Transverse colon (tissue), 4 donors: ENCODE measurements at regions not wholly inside any gene's neighbourhood (a gene's known extent, or its start where the extent isn't known, plus 50 kb on each side); places are given as distances from the start of the nearest gene placed in this dataset.
A peak's percentile ranks its signal among the peaks of the same experiment; 100 is the strongest.
"Not testable (repeated sequence)": the region's sequence is repeated elsewhere in the genome, so short reads cannot be mapped to it uniquely, and the experiment has no call there.

Source experiments
- DNase-seq: peaks from one replicate; pipeline ENCODE4 v3.0.0-alpha.2; 2019
- H3K27ac ChIP-seq, 4 donors: fragments of 200-600 bp; sonication (generic); 2 replicates each; pipeline ENCODE4 v1.5.1; 2016 to 2018; ENCODE audit warnings: inconsistent platforms in 4 of 4
- H3K27me3 ChIP-seq: fragments of 200-600 bp; sonication (generic); 2 replicates; pipeline ENCODE4 v1.5.1; 2017; ENCODE audit warnings: inconsistent platforms
- H3K36me3 ChIP-seq, 4 donors: fragments of 200-600 bp; sonication (generic); 2 replicates each; pipeline ENCODE4 v1.5.1; 2017 to 2019; ENCODE audit warnings: inconsistent platforms in 4 of 4
- H3K4me1 ChIP-seq, 4 donors: fragments of 200-600 bp; sonication (generic); 2 replicates each; pipeline ENCODE4 v1.5.1; 2017 to 2020; ENCODE audit warnings: inconsistent platforms in 4 of 4
- H3K4me3 ChIP-seq, 4 donors: fragments of 200-600 bp; sonication (generic); 1 replicate in 1 of 4; 2 replicates in 3 of 4; pipeline versions ENCODE4 v1.5.1 to v1.6.1; 2017 to 2019; ENCODE audit warnings: inconsistent platforms in 4 of 4
- H3K9me3 ChIP-seq, 2 donors: fragments of 200-600 bp; sonication (generic); 2 replicates each; pipeline ENCODE4 v1.5.1; 2017 to 2019; ENCODE audit warnings: inconsistent platforms in 2 of 2
- CTCF ChIP-seq, 5 experiments: fragments of 200-600 bp in 3 of 5; fragments of 450-650 bp in 2 of 5; sonication (generic) in 3 of 5; IDR thresholded peaks; 1 replicate in 2 of 5; 2 replicates in 3 of 5; pipeline ENCODE4 v1.5.1; 2016 to 2017; ENCODE audit warnings: antibody characterized with exemption in 5 of 5, inconsistent platforms in 3 of 5, mild to moderate bottlenecking in 2 of 5, moderate library complexity in 1 of 5
- EP300 ChIP-seq: sonication (generic); formaldehyde crosslinking; IDR thresholded peaks from one replicate; pipeline ENCODE4 v1.6.1; 2017; ENCODE audit warnings: antibody characterized with exemption, low read depth
- POLR2A ChIP-seq: fragments of 450-650 bp; IDR thresholded peaks from one replicate; pipeline ENCODE4 v1.6.1; 2016; ENCODE audit warnings: antibody characterized with exemption, mild to moderate bottlenecking, moderate library complexity
- POLR2AphosphoS5 ChIP-seq, 3 donors: sonication (generic); formaldehyde crosslinking; IDR thresholded peaks; one replicate each; pipeline ENCODE4 v1.6.1; 2016; ENCODE audit warnings: antibody characterized with exemption in 3 of 3
- WGBS, 2 donors: methylation state at CpG; one replicate each; pipeline ENCODE4 v1.1.5; 2018; ENCODE audit warnings: low coverage in 1 of 2; 5-methylcytosine and 5-hydroxymethylcytosine counted together
- in situ Hi-C, 4 donors: fragments of 200-750 bp; cut with MboI; loops; one replicate each; pipeline versions ENCODE4 v1.15.0 to v1.15.1; 2017; ENCODE audit warnings: low sequenced_read_pairs in 3 of 4, low pct_ligation_motif_present in 1 of 4, low pct_unique_long_range_greater_than_20kb in 1 of 4
- intact Hi-C: fragments of 100-400 bp; cut with DNase I; formaldehyde crosslinking; loops from one replicate; pipeline ENCODE4 v1.15.1; 2023; ENCODE audit warnings: low total_unique reads

- intact Hi-C loops (no loop called here), in situ Hi-C loops (no loop called here)
- Histone ChIP-seq H3K27ac (no peak overlapping the region), H3K27me3 (no peaks in the 10 kb centered on the region), H3K4me1 (no peaks in the 10 kb centered on the region), H3K9me3 (no peaks in the 10 kb centered on the region), H3K4me3 (no peak overlapping the region), H3K36me3 (no peaks in the 10 kb centered on the region)
- WGBS, 2 donors: 78 to 91% methylated on average over 7 to 9 of the region's 9 CpGs
- TF ChIP-seq POLR2AphosphoS5 (IDR thresholded peaks at IDR 0.05) (no peak), CTCF (IDR thresholded peaks at IDR 0.05) (no peak), EP300 (no peak), POLR2A (no peak)
- DNase-seq: no peak
These were observed 284.6 kb downstream of the BCAT1 start for GRCh38 chr12:24664161-24664880.

GRCh38 chr12:24661657-24662096 lies 287.2 kb downstream of the BCAT1 start:
- Histone ChIP-seq H3K4me1 (no peaks in the 10 kb centered on the region), H3K9me3 (no peaks in the 10 kb centered on the region), H3K36me3 (no peaks in the 10 kb centered on the region), H3K27ac (no peak overlapping the region), H3K27me3 (no peaks in the 10 kb centered on the region), H3K4me3 (no peak overlapping the region)
- DNase-seq: peak; percentile 11
- 63% methylated on average over 5 of the region's 5 CpGs; no CpG with 5 or more reads in 1 of the 2 donors for WGBS, 2 donors
- intact Hi-C loops: no loop called here
- in situ Hi-C loops: no loop called here
- no peak for TF ChIP-seq POLR2AphosphoS5 (IDR thresholded peaks at IDR 0.05)
- no peak for TF ChIP-seq EP300
- no peak for TF ChIP-seq POLR2A
- no peak for TF ChIP-seq CTCF (IDR thresholded peaks at IDR 0.05)

- in situ Hi-C loops: no loop called here
- 93 to 100% methylated on average over 1 of the region's 1 CpG for WGBS, 2 donors
These were observed 289.9 kb downstream of the BCAT1 start for GRCh38 chr12:24659016-24659415.

GRCh38 chr12:24654344-24654743 lies 294.6 kb downstream of the BCAT1 start:
- DNase-seq, in situ Hi-C loops, H3K27ac ChIP-seq, H3K36me3 ChIP-seq, H3K4me3 ChIP-seq, H3K4me1 ChIP-seq, H3K27me3 ChIP-seq, H3K9me3 ChIP-seq, intact Hi-C loops: not testable (repeated sequence)
- 20 to 72% methylated on average over 1 to 4 of the region's 4 CpGs for WGBS, 2 donors

More at GRCh38 chr12:24659016-24659415, 289.9 kb downstream of the BCAT1 start:
- H3K9me3 ChIP-seq: no peaks in the 10 kb centered on the region
- H3K4me3 ChIP-seq: no peak overlapping the region
- no peaks in the 10 kb centered on the region for H3K36me3 ChIP-seq
- H3K27me3 ChIP-seq: no peaks in the 10 kb centered on the region
- no peak for TF ChIP-seq EP300
- TF ChIP-seq CTCF (IDR thresholded peaks at IDR 0.05): no peak
- no peak for TF ChIP-seq POLR2AphosphoS5 (IDR thresholded peaks at IDR 0.05)
- no peak for TF ChIP-seq POLR2A
- H3K4me1 ChIP-seq: no peaks in the 10 kb centered on the region
- H3K27ac ChIP-seq: no peak overlapping the region
- intact Hi-C loops: no loop called here
- DNase-seq: no peak

- Histone ChIP-seq H3K36me3 (no peaks in the 10 kb centered on the region), H3K27ac (no peak overlapping the region), H3K9me3 (no peaks in the 10 kb centered on the region), H3K27me3 (no peaks in the 10 kb centered on the region), H3K4me3 (no peak overlapping the region), H3K4me1 (no peaks in the 10 kb centered on the region)
- 34 to 48% methylated on average over 4 of the region's 4 CpGs for WGBS, 2 donors
- TF ChIP-seq POLR2AphosphoS5 (IDR thresholded peaks at IDR 0.05): no peak
- no peak for TF ChIP-seq POLR2A
- no peak for TF ChIP-seq CTCF (IDR thresholded peaks at IDR 0.05)
- no peak for TF ChIP-seq EP300
- in situ Hi-C loops: no loop called here
- no peak for DNase-seq
- intact Hi-C loops: no loop called here
These were observed 299.3 kb downstream of the BCAT1 start for GRCh38 chr12:24649634-24650033.
